GM18861 (cell line): ENCODE measurements at regions not wholly inside any gene's neighbourhood (a gene's known extent, or its start where the extent isn't known, plus 50 kb on each side); places are given as distances from the start of the nearest gene placed in this dataset.
"Not testable (repeated sequence)": the region's sequence is repeated elsewhere in the genome, so short reads cannot be mapped to it uniquely, and the experiment has no call there.

ENCODE experiments used
- ATAC-seq: cut with Tn5 transposase; IDR thresholded peaks from one replicate; pipeline ENCODE4 v1.9.1; 2021; ENCODE audit not compliant: unreplicated experiment

- no peak for ATAC-seq
Observed at GRCh38 chr3:177336873-177337450, 139.7 kb upstream of the TBL1XR1 start.

GRCh38 chr3:177337541-177338331 lies 140.5 kb upstream of the TBL1XR1 start:
- peak; percentile 78 for ATAC-seq

DNA sequence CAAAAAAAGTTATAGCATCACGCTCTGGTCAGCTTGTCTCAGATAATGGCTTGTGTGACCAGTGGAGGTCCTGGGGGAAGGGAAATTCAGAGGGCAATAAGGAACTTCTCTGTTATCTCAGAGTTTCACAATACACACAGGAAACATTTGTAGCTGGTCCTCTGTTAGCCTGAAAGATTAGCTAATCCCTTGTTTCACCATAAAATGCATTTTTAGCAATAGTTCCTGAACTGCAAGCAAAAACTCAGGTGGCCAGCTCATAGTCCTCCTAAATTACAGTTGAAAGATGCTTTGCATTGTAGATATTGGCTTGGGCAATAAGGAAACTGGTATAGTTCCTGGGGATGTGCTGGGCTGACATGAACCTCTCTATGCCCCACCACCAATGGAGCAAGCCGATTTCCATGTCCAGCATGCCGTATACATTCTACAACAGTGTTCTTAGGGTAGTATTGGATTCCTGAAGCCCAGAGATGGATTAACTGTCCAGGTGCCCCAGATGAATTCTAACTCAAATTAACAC lies 141.5 kb upstream of the TBL1XR1 start:
- no peak for ATAC-seq

DNA sequence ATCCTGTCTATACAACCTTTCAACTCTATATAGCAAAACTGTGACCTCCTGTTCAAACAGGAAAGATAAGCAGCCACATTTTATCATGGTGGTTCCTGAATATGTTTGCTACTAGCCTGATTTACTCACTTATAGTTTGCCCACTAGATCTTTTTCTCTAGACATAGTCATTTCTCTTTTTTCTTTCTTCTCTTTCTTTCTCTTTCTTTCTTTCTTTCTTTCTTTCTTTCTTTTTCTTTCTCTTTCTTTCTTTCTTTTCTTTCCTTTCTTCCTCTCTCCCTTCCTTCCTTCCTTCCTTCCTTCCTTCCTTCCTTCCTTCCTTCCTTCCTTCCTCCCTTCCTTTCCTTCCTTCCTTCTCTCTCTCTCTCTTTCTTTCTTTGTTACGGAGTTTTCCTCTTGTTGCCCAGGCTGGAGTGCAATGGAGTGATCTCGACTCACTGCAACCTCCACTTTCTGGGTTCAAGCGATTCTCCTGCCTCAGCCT lies 142.0 kb upstream of the TBL1XR1 start:
- ATAC-seq = not testable (repeated sequence)

DNA sequence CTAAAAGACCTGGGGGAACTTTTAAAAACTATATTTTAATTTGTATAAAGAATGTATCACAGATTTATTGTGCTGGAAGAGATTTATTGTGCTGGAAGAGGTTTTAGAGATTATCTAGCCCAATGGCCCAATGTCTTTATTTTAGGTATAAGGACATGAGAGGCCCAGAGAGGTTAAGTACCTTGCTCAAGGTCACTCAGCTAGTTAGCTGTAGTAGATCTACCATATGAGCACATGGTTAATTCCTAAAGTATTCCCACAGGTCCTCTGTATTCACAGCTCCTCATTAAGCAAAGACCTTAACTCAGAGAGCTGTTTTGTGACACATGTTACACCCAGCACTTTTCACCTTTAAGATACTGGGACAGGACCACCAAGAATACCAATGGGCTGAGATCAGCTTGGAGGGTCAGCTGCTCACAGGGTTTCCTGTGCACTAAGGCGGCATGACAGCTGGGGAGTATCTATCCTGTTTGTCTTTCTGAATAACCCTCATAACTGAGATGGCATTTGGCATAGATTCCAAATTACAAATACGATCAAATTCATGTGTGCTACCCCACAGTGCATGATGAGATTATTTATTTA lies 143.1 kb upstream of the TBL1XR1 start:
- ATAC-seq = no peak

GRCh38 chr3:177341736-177342419 lies 144.6 kb upstream of the TBL1XR1 start:
- ATAC-seq = no peak

GRCh38 chr3:177343122-177343625 lies 145.9 kb upstream of the TBL1XR1 start:
- no peak for ATAC-seq

DNA sequence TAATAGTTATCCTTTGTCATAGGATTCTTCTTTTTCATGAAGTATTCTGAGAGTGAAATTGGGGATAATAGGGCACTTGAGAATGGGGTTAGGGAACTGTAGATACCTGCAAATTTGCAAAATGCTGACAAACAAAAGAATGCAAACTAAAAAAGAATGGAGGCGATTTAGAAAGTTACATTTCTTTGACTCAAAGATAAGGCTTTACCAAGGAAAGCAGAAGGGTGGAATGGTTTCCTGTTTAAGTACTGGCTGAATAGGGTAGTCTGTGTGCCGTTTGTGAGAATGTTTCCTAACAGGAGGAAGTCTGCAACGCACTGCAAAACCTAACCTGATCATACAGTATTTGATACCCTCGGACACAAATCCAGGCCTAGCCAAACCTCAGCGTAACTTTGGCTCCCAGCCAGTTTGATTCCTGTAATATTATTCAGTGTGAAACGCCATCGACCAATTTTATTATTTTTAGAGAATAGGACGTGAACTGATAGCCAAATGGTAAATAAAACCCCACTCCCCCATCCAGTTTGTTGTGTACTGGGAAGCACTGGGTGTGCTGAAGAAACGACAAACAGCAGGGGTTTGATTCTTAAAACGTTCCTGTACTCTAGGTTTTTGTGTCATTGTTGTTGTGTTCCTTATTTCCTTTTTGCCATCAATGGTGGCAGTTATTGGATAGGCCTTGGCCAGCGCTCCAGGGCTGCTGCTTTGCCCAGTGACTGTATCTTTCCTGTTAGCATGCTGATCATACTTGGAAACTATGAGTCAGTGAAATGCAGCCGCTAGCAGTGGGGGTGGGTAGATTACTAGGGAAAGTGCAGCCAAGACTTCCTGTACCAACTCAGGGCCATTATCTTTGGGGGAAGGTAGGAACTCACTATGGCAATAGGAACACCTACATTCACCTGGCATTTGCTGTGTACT lies 148.0 kb upstream of the TBL1XR1 start:
- peak; percentile 89 for ATAC-seq

GRCh38 chr3:177345973-177346503 lies 148.8 kb upstream of the TBL1XR1 start:
- ATAC-seq = peak; percentile 6

DNA sequence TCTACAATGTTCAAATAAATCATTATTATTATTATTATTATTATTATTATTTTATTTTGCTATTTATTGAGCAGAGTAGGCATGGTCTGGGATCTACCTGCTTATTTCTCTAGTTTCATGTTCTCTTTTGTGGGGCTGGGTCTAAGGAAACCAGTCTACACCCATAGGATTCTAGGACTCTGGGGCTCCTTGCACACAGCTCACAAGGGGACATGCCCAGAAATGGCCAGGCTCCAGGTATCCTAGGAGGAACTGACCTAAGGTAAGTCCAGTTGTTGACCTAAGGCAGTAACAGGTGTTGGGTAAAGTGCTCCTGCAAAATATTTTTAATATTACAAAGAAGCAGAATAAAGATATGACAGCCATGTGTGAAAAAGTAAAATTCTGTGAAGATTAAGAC lies 149.6 kb upstream of the TBL1XR1 start:
- ATAC-seq = no peak

- ATAC-seq = no peak
Observed at GRCh38 chr3:177347611-177348010, 150.3 kb upstream of the TBL1XR1 start.

- ATAC-seq = no peak
Observed at GRCh38 chr3:177348974-177349373, 151.7 kb upstream of the TBL1XR1 start.

DNA sequence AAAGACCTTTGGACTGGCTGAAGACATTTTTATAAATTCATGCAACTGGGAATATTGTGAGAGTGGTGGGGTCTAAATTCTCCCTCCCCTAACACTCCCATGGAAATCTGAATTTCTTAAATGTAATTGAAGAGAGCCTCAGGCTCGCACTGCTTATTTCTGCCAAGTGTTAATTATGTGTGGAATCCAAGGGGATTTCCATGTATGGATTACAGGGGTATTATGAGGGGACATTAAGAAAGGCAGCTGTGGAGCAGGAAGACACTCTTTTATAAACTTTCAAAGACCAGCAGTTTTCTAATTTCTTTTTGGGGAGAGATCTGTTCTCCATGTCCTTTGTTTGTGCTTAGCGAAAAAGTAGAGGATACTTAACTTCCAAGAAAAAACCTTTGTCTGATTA lies 152.1 kb upstream of the TBL1XR1 start:
- ATAC-seq = no peak

DNA sequence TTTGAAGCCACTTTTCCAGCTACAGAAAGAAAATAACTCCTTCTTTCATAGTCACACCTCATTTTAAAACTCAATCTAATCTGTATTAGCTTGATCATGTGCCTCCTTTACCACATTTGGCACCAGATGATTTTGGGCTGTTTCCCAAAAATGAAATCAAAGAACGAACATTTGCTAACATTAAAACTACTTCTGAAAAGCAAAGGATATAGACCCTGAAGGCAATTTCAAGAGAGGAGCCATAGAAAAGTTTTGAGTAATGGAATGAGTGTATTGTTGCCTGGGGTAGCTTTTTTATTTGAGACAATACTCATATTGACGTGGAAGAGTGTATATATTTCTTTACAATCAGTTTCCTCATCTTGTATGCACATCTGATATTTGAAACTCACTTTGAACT lies 152.8 kb upstream of the TBL1XR1 start:
- no peak for ATAC-seq

DNA sequence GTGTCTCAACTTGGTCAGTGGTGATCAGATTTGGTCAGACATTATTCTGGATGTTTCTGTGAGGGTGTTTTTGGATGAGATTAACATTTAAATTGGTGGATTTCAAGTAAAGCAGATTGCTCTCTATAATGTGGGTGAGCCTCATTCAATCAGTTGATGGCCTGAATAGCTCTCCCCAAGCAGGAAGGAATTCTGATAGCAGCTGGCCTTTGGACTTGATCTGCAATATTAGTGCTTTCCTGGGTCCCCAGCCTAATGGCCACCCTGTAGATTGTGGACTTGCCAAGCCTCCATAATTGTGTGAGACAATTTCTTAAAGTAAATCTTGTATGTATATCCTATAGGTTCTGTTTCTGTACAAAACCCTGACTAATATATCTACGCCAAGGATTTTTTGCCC lies 153.9 kb upstream of the TBL1XR1 start:
- no peak for ATAC-seq

DNA sequence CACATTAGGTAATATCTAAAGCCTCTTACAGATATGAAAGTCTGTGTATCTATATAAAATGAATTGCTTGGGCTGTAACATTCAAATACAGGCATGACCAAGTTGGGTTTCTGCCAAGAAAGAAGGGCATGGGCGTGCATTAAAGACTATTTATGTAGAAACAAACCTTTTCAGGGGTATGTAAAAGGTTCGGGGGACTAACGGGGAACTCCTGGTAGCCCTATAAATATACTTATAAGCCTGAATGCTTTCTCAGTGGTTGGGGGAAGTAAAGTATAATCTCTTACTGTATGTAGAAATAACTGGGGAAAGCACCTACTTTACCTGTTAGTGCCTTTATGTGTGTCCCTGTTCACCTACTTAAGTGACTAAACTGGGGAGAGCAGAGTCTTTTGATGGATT lies 154.5 kb upstream of the TBL1XR1 start:
- peak; percentile 99 for ATAC-seq

GRCh38 chr3:177352424-177352823 lies 155.1 kb upstream of the TBL1XR1 start:
- no peak for ATAC-seq

DNA sequence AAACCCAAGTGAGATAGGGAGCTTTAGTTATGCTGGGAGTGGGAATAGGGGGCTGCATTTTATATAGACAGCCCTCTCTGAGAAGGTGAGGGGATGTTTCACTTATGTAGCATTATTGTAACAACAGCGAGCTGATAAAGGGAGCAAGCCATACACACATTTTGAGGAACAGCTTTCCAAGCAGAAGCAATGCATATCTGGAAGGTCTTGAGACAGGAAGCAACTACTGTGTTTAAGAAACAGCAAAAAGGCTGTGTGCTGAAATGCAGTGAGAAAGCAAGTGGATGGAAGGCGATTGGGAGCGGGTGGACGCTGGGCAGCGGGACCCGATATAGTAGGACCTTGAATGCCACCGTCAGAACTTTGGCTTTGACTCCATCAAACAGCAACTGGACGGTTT lies 155.9 kb upstream of the TBL1XR1 start:
- no peak for ATAC-seq

DNA sequence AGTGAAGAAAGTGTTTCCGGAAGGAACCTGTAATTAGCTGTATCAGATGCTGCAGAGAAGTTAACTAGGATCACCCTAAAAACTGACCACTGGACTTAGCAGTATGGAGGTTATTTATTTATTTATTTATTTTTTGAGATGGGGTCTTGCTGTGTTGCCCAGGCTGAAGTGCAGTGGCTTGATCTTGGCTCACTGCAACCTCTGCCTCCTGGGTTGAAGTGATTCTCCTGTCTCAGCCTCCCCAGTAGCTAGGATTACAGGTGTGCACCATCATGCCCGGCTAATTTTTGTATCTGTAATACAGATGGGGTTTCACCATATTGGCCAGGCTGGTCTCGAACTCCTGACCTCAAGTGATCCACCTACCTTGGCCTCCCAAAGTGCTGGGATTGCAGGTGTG lies 156.6 kb upstream of the TBL1XR1 start:
- ATAC-seq = not testable (repeated sequence)

DNA sequence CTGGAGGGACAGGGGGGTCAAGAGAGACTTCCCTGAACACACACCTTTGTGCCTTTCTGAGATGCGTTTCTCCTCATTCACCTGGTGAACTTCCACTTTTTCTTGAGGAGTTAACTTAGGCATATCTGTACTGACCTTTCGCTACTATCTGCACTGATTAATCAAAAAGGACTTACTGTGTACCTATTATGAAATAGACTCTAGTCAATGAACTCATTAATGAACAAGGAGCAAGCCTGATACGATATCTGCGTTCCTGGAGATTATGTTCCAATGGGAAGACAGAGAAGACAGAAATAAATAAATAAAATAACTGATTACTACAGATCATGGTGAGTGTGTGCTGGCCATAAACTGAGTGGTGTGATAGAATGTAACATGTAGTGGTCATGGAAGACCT lies 157.2 kb upstream of the TBL1XR1 start:
- no peak for ATAC-seq
